Fibroblast of pulmonary artery (primary cell): ENCODE measurements at regions not wholly inside any gene's neighbourhood (a gene's known extent, or its start where the extent isn't known, plus 50 kb on each side); places are given as distances from the start of the nearest gene placed in this dataset.
A peak's percentile ranks its signal among the peaks of the same experiment; 100 is the strongest.
"Not testable (repeated sequence)": the region's sequence is repeated elsewhere in the genome, so short reads cannot be mapped to it uniquely, and the experiment has no call there.

Experiments
- DNase-seq: peaks from one replicate; pipeline ENCODE4 v3.0.0-alpha.2; 2010; ENCODE audit warnings: low read depth
- H3K4me3 ChIP-seq: replicated peaks from 2 replicates; pipeline ENCODE4 v1.5.1; 2011; ENCODE audit warnings: low read depth, mild to moderate bottlenecking, control low read depth, low read length, moderate library complexity
- CTCF ChIP-seq: IDR thresholded peaks from 2 replicates; pipeline ENCODE4 v1.5.1; 2011; ENCODE audit warnings: mild to moderate bottlenecking, control low read depth, low read length, inconsistent platforms; ENCODE audit errors: missing control alignments

- DNase-seq, result no peak
- TF ChIP-seq CTCF, result no peak
- H3K4me3 ChIP-seq, result no peak overlapping the region
Measured at GRCh38 chr4:53959343-53960120, 104.9 kb downstream of the CHIC2 start.

GRCh38 chr4:53956454-53956853 lies 108.0 kb downstream of the CHIC2 start:
- no peak for TF ChIP-seq CTCF
- no peak for DNase-seq
- H3K4me3 ChIP-seq, result no peak overlapping the region

- TF ChIP-seq CTCF, result no peak
- no peak overlapping the region for H3K4me3 ChIP-seq
- no peak for DNase-seq
Measured at GRCh38 chr4:53956053-53956452, 108.4 kb downstream of the CHIC2 start.

GRCh38 chr4:53951414-53951813 lies 113.0 kb downstream of the CHIC2 start:
- no peak for TF ChIP-seq CTCF
- no peak overlapping the region for H3K4me3 ChIP-seq
- DNase-seq, result no peak

GRCh38 chr4:53943345-53944085 lies 120.9 kb downstream of the CHIC2 start:
- DNase-seq, result peak; percentile 74
- no peak for TF ChIP-seq CTCF
- no peak overlapping the region for H3K4me3 ChIP-seq

GRCh38 chr4:53942712-53943111 lies 121.7 kb downstream of the CHIC2 start:
- no peak for DNase-seq
- H3K4me3 ChIP-seq, result no peak overlapping the region
- no peak for TF ChIP-seq CTCF

- no peak for TF ChIP-seq CTCF
- no peak for DNase-seq
- no peak overlapping the region for H3K4me3 ChIP-seq
Measured at GRCh38 chr4:53941331-53941730, 123.1 kb downstream of the CHIC2 start.

GRCh38 chr4:53939892-53940291 lies 124.5 kb downstream of the CHIC2 start:
- H3K4me3 ChIP-seq, DNase-seq: not testable (repeated sequence)
